B cell (primary cell): ENCODE measurements at regions not wholly inside any gene's neighbourhood (a gene's known extent, or its start where the extent isn't known, plus 50 kb on each side); places are given as distances from the start of the nearest gene placed in this dataset.

Experiments
- ATAC-seq: fragments of 200-7000 bp; cut with Tn5 transposase; one replicate; pipeline ENCODE4 v1.10.0; 2021; ENCODE audit warnings: low read depth, mild to moderate bottlenecking, moderate number of reproducible peaks, moderate library complexity
- CTCF ChIA-PET: fragments of 350-600 bp; sonication (Branson Sonifier 250); formaldehyde crosslinking; loops from one replicate; lab custom pipeline; 2021; ENCODE audit warnings: antibody characterized with exemption, inconsistent platforms; lab: Charles Lee
- POLR2A ChIA-PET: fragments of 350-600 bp; sonication (Branson Sonifier 250); formaldehyde crosslinking; loops from one replicate; lab custom pipeline; 2021; ENCODE audit warnings: antibody characterized with exemption; lab: Charles Lee
- DNase-seq: peaks from one replicate; pipeline ENCODE4 v3.0.0; 2013
- H2AFZ ChIP-seq: 2 replicates; pipeline ENCODE4 v1.6.1; 2012; ENCODE audit warnings: mild to moderate bottlenecking, low read depth, low read length; ENCODE audit not compliant: insufficient read depth, poor library complexity, severe bottlenecking
- H3K27ac ChIP-seq, 2 donors: 1 replicate in 1 of 2; 2 replicates in 1 of 2; pipeline ENCODE4 v1.5.1; 2012 to 2013; ENCODE audit warnings: low read length in 2 of 2, mild to moderate bottlenecking in 2 of 2, moderate library complexity in 1 of 2
- H3K27me3 ChIP-seq, 4 experiments: fragments of 200-600 bp in 1 of 4; sonication (generic) in 1 of 4; replicated peaks in 1 of 4; 1 replicate in 2 of 4; 2 replicates in 2 of 4; pipeline versions ENCODE4 v1.6.1 to v1.7.0; 2013 to 2016; ENCODE audit warnings: low read length in 3 of 4, mild to moderate bottlenecking in 2 of 4, mixed read lengths in 1 of 4, moderate library complexity in 1 of 4; ENCODE audit not compliant: insufficient read depth in 4 of 4, control insufficient read depth in 3 of 4; ENCODE audit errors: control extremely low read depth in 1 of 4
- H3K36me3 ChIP-seq, 2 experiments: replicated peaks in 1 of 2; 1 replicate in 1 of 2; 2 replicates in 1 of 2; pipeline versions ENCODE4 v1.6.1 to v1.7.1; 2013; ENCODE audit warnings: low read length in 1 of 2; ENCODE audit not compliant: insufficient read depth in 2 of 2, control insufficient read depth in 1 of 2; ENCODE audit errors: control extremely low read depth in 1 of 2, extremely low read depth in 1 of 2
- H3K4me1 ChIP-seq, 2 donors: fragments of 200-600 bp in 1 of 2; sonication (generic) in 1 of 2; 1 replicate in 1 of 2; 2 replicates in 1 of 2; pipeline versions ENCODE4 v1.5.1 to v1.6.1; 2013 to 2017; ENCODE audit warnings: low read length in 2 of 2; ENCODE audit not compliant: control insufficient read depth in 2 of 2, insufficient read depth in 2 of 2
- H3K4me2 ChIP-seq: replicated peaks from 2 replicates; pipeline ENCODE3; 2012; ENCODE audit warnings: mild to moderate bottlenecking, low read depth, low read length; ENCODE audit not compliant: poor library complexity, severe bottlenecking
- H3K4me3 ChIP-seq, 5 experiments: fragments of 200-600 bp in 1 of 5; sonication (generic) in 1 of 5; 1 replicate in 3 of 5; 2 replicates in 2 of 5; pipeline versions ENCODE4 v1.5.1 to v1.7.0; 2011 to 2016; ENCODE audit warnings: low read length in 4 of 5, mild to moderate bottlenecking in 4 of 5, low read depth in 2 of 5, control low read depth in 1 of 5, moderate library complexity in 1 of 5; ENCODE audit not compliant: insufficient read depth in 1 of 5; ENCODE audit errors: control extremely low read depth in 1 of 5, extremely low read depth in 1 of 5
- H3K79me2 ChIP-seq: fragments of 200-600 bp; sonication (generic); one replicate; pipeline ENCODE4 v1.6.0; 2016; ENCODE audit warnings: low read length; ENCODE audit not compliant: control insufficient read depth, insufficient read depth
- H3K9ac ChIP-seq: fragments of 200-600 bp; sonication (generic); 2 replicates; pipeline ENCODE4 v1.6.1; 2017; ENCODE audit warnings: mild to moderate bottlenecking, low read length, moderate library complexity
- H3K9me3 ChIP-seq, 3 donors: one replicate each; pipeline versions ENCODE4 v1.6.1 to v1.7.1; 2013; ENCODE audit warnings: low read length in 2 of 3; ENCODE audit not compliant: control insufficient read depth in 2 of 3, insufficient read depth in 1 of 3; ENCODE audit errors: control extremely low read depth in 1 of 3
- H4K20me1 ChIP-seq: 2 replicates; pipeline ENCODE4 v1.6.0; 2012; ENCODE audit warnings: mild to moderate bottlenecking, low read length; ENCODE audit not compliant: insufficient read depth, control insufficient read depth, poor library complexity, severe bottlenecking
- H3K27ac Mint-ChIP-seq: one replicate; pipeline ENCODE4 v1.8.0; 2021; ENCODE audit warnings: mixed read lengths
- H3K27me3 Mint-ChIP-seq: one replicate; pipeline ENCODE4 v1.8.0; 2021; ENCODE audit warnings: mixed read lengths
- H3K4me1 Mint-ChIP-seq: one replicate; pipeline ENCODE4 v1.8.0; 2021; ENCODE audit warnings: mixed read lengths
- H3K4me3 Mint-ChIP-seq: one replicate; pipeline ENCODE4 v1.8.0; 2021; ENCODE audit warnings: mixed read lengths
- H3K9me3 Mint-ChIP-seq: one replicate; pipeline ENCODE4 v1.8.0; 2022; ENCODE audit warnings: mixed read lengths; ENCODE audit not compliant: insufficient read depth
- EZH2 ChIP-seq: IDR thresholded peaks from 2 replicates; pipeline ENCODE4 v1.6.1; 2012; ENCODE audit warnings: borderline replicate concordance, low read depth, mild to moderate bottlenecking, moderate library complexity, low read length; ENCODE audit not compliant: insufficient read depth, poor library complexity, severe bottlenecking
- WGBS: methylation state at CpG from one replicate; pipeline ENCODE4 v1.1.5; 2013; ENCODE audit warnings: missing lambda C conversion rate; ENCODE audit not compliant: insufficient coverage; 5-methylcytosine and 5-hydroxymethylcytosine counted together
- intact Hi-C: fragments of 100-400 bp; cut with micrococcal nuclease; formaldehyde crosslinking; loops from one replicate; pipeline ENCODE4 v1.10.0; 2022
- TF ChIP-seq, protein P1 (sequence below): fragments of 200-600 bp; IDR thresholded peaks from one replicate; pipeline ENCODE4 v1.8.0; 2022; ENCODE audit warnings: antibody characterized with exemption, mild to moderate bottlenecking

GRCh38 chr3:21345382-21345976 is 405.5 kb downstream of the ZNF385D start:
- H3K27ac ChIP-seq: no peak overlapping the region
- no peaks in the 10 kb centered on the region for H3K36me3 ChIP-seq
- H3K4me3 ChIP-seq: no peak overlapping the region
- Mint-ChIP-seq H3K27ac (no peak overlapping the region), H3K4me1 (no peaks in the 10 kb centered on the region), H3K9me3 (peaks cover 2% of the 10 kb centered on the region), H3K27me3 (no peaks in the 10 kb centered on the region), H3K4me3 (no peak overlapping the region)
- H3K4me1 ChIP-seq: no peaks in the 10 kb centered on the region
- ATAC-seq (no peak), DNase-seq (no peak)
- no CpG with 5 or more reads among the region's 7 CpGs for WGBS
- intact Hi-C loops: no loop called here
- no peaks in the 10 kb centered on the region for H3K9me3 ChIP-seq
- H3K27me3 ChIP-seq: no peaks in the 10 kb centered on the region
- no peaks in the 10 kb centered on the region for H3K79me2 ChIP-seq
- no peak overlapping the region for H3K9ac ChIP-seq
- TF ChIP-seq, protein P1, sequence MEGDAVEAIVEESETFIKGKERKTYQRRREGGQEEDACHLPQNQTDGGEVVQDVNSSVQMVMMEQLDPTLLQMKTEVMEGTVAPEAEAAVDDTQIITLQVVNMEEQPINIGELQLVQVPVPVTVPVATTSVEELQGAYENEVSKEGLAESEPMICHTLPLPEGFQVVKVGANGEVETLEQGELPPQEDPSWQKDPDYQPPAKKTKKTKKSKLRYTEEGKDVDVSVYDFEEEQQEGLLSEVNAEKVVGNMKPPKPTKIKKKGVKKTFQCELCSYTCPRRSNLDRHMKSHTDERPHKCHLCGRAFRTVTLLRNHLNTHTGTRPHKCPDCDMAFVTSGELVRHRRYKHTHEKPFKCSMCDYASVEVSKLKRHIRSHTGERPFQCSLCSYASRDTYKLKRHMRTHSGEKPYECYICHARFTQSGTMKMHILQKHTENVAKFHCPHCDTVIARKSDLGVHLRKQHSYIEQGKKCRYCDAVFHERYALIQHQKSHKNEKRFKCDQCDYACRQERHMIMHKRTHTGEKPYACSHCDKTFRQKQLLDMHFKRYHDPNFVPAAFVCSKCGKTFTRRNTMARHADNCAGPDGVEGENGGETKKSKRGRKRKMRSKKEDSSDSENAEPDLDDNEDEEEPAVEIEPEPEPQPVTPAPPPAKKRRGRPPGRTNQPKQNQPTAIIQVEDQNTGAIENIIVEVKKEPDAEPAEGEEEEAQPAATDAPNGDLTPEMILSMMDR: no peak
- TF ChIP-seq EZH2: no peak
- no peak overlapping the region for H3K4me2 ChIP-seq
- ChIA-PET POLR2A (no interaction called here), CTCF (no interaction called here)
- H4K20me1 ChIP-seq: no peaks in the 10 kb centered on the region
- no peak overlapping the region for H2AFZ ChIP-seq

DNA sequence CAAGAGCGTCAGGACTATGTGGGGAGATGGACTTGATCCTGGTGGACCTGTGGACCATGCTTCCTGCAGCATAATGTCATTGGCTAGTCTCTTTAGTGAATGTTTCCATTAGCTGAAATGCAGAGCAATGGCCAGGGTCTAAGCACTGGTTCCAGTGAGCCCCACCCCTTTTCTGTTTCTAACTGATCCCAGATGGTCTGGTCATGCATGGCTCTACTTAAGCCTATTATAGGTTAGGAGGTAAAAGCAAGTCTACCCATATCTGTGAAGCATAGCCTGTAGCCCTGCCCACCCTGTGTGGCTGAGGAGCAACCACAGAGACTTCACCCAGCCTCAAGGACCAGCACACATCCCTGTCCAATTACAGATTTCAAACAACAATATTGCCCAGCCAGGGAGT is 419.2 kb downstream of the ZNF385D start:
- H3K4me3 ChIP-seq: no peak overlapping the region
- no peaks in the 10 kb centered on the region for H3K9me3 ChIP-seq
- H3K36me3 ChIP-seq: no peaks in the 10 kb centered on the region
- no peak overlapping the region for H3K4me2 ChIP-seq
- WGBS: no CpG with 5 or more reads among the region's 1 CpG
- H3K9ac ChIP-seq: no peak overlapping the region
- no peak overlapping the region for H3K27ac ChIP-seq
- CTCF ChIA-PET: no interaction called here
- POLR2A ChIA-PET: no interaction called here
- ATAC-seq (no peak), DNase-seq (no peak)
- peaks cover 7% of the 10 kb centered on the region for H3K9me3 Mint-ChIP-seq
- no peaks in the 10 kb centered on the region for H3K4me1 ChIP-seq
- H3K4me1 Mint-ChIP-seq: peaks cover 5% of the 10 kb centered on the region
- H2AFZ ChIP-seq: no peak overlapping the region
- intact Hi-C loops: no loop called here
- no peaks in the 10 kb centered on the region for H4K20me1 ChIP-seq
- H3K27me3 Mint-ChIP-seq: no peaks in the 10 kb centered on the region
- no peak overlapping the region for H3K27ac Mint-ChIP-seq
- no peaks in the 10 kb centered on the region for H3K27me3 ChIP-seq
- no peak overlapping the region for H3K4me3 Mint-ChIP-seq
- no peaks in the 10 kb centered on the region for H3K79me2 ChIP-seq
- TF ChIP-seq, protein P1: no peak
- no peak for TF ChIP-seq EZH2
